C4-2B (cell line): ENCODE measurements at regions not wholly inside any gene's neighbourhood (a gene's known extent, or its start where the extent isn't known, plus 50 kb on each side); places are given as distances from the start of the nearest gene placed in this dataset.

Experiments
- H3K27ac ChIP-seq: fragments of 450-650 bp; 2 replicates; pipeline ENCODE4 v1.5.1; 2017
- ZFX ChIP-seq: fragments of 450-650 bp; IDR thresholded peaks from 2 replicates; pipeline ENCODE4 v1.6.1; 2017
- TF ChIP-seq, protein P1 (sequence below): fragments of 450-650 bp; conservative IDR thresholded peaks from 2 replicates; pipeline ENCODE4 v1.5.1; 2017; ENCODE audit warnings: mild to moderate bottlenecking

DNA sequence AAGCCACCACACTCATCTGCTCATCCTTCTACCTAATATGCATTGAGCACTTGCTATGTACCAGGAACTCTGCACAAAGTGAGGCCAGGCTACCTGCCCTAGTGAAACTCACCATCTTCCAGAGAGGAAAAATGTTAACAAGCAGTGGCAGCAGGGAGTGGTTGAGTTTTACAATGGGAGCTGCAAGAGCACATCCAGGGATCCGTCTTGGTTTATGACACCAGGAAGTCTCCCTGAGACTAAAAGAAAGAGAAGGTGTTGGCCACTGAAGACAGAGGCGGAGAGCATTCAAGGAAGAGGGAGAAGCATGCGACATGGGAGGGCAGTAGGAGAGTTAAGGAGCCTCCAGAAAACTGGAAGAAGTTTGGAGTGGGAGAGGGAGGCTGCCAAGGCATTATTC, 178.1 kb upstream of the CPEB2 start:
- no peak overlapping the region for H3K27ac ChIP-seq
- TF ChIP-seq, protein P1, sequence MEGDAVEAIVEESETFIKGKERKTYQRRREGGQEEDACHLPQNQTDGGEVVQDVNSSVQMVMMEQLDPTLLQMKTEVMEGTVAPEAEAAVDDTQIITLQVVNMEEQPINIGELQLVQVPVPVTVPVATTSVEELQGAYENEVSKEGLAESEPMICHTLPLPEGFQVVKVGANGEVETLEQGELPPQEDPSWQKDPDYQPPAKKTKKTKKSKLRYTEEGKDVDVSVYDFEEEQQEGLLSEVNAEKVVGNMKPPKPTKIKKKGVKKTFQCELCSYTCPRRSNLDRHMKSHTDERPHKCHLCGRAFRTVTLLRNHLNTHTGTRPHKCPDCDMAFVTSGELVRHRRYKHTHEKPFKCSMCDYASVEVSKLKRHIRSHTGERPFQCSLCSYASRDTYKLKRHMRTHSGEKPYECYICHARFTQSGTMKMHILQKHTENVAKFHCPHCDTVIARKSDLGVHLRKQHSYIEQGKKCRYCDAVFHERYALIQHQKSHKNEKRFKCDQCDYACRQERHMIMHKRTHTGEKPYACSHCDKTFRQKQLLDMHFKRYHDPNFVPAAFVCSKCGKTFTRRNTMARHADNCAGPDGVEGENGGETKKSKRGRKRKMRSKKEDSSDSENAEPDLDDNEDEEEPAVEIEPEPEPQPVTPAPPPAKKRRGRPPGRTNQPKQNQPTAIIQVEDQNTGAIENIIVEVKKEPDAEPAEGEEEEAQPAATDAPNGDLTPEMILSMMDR, result no peak
- no peak for TF ChIP-seq ZFX

DNA sequence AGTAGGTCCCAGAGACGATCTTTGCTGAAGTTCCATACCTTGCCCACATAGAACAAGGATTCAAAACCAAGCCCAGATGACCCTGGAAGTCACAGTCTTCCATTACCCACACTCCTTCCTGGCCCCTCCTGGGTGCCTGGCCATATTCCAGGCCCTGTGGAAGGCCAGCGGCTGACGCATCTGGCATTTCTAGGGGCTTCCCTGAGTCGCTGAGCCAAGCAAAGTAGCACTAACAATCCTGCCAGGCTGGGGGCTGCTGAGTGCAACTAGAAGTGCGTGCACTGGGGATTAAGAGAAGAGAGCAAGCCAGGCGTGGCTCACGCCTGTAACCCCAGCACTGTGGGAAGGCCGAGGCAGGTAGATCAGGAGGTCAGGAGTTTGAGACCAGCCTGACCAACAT, 175.2 kb upstream of the CPEB2 start:
- TF ChIP-seq ZFX, result no peak
- TF ChIP-seq, protein P1, result no peak
- H3K27ac ChIP-seq, result no peak overlapping the region

- TF ChIP-seq ZFX, result no peak
- TF ChIP-seq, protein P1, result no peak
- no peak overlapping the region for H3K27ac ChIP-seq
These were observed 172.5 kb upstream of the CPEB2 start for GRCh38 chr4:14829795-14830194.

DNA sequence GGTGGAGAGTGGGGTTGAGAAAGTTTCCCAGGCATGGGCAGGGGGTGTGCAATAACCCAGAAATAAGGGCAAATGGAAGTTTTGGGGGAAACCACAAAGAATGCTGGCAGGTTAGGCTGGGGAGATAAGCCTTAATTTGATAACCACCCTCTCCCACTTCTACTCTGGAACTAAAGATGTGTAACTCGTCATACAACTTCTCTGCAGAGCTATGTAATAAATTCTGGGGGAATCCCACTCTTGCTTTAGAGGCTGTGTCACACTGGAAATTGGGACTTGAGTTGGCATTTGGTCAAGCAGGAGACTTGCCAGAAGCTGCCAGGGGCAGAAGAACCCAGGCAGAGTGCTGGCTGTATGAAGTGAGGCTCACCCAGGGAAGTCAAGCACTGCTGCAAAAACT, 170.9 kb upstream of the CPEB2 start:
- TF ChIP-seq ZFX, result no peak
- TF ChIP-seq, protein P1, result no peak
- no peak overlapping the region for H3K27ac ChIP-seq

- no peak for TF ChIP-seq ZFX
- TF ChIP-seq, protein P1, result no peak
- no peak overlapping the region for H3K27ac ChIP-seq
These were observed 169.2 kb upstream of the CPEB2 start for GRCh38 chr4:14833053-14833452.

- TF ChIP-seq, protein P1, result no peak
- TF ChIP-seq ZFX, result no peak
- H3K27ac ChIP-seq, result no peak overlapping the region
These were observed 167.9 kb upstream of the CPEB2 start for GRCh38 chr4:14834382-14834781.

GRCh38 chr4:14835288-14835687, 167.0 kb upstream of the CPEB2 start:
- H3K27ac ChIP-seq, result no peak overlapping the region
- TF ChIP-seq ZFX, result no peak
- TF ChIP-seq, protein P1, result no peak
